ENCODE measurements at regions not wholly inside any gene's neighbourhood (a gene's known extent, or its start where the extent isn't known, plus 50 kb on each side); places are given as distances from the start of the nearest gene placed in this dataset.
"Not testable (repeated sequence)": the region's sequence is repeated elsewhere in the genome, so short reads cannot be mapped to it uniquely, and the experiment has no call there.

GRCh38 chr6:13874191-13874549 lies 50.6 kb upstream of the RNF182 start:
- DNase-seq: no peak

- DNase-seq: no peak
Measured at GRCh38 chr6:13873288-13874190, 51.2 kb upstream of the RNF182 start.

GRCh38 chr6:13872681-13873080 lies 52.1 kb upstream of the RNF182 start:
- DNase-seq: no peak

- DNase-seq: not testable (repeated sequence)
Measured at GRCh38 chr6:13872006-13872405, 52.7 kb upstream of the RNF182 start.

- no peak for DNase-seq
Measured at GRCh38 chr6:13870214-13870830, 54.4 kb upstream of the RNF182 start.

- no peak for DNase-seq
Measured at GRCh38 chr6:13868236-13868635, 53.9 kb upstream of the MCUR1 start.

GRCh38 chr6:13866301-13866700 lies 51.9 kb upstream of the MCUR1 start:
- DNase-seq: peak; percentile 52

- DNase-seq: no peak
Measured at GRCh38 chr6:13865141-13865540, 50.8 kb upstream of the MCUR1 start.

GRCh38 chr6:13864669-13865068 lies 50.3 kb upstream of the MCUR1 start:
- DNase-seq: not testable (repeated sequence)
